KMS-11 (cell line): ENCODE measurements at regions not wholly inside any gene's neighbourhood (a gene's known extent, or its start where the extent isn't known, plus 50 kb on each side); places are given as distances from the start of the nearest gene placed in this dataset.

ENCODE experiments used
- H2AFZ ChIP-seq: fragments of 200-600 bp; sonication (generic); 2 replicates; pipeline ENCODE4 v1.6.1; 2016; ENCODE audit warnings: antibody characterized with exemption, mixed run types, low read depth
- H3K27ac ChIP-seq: fragments of 200-600 bp; sonication (generic); 2 replicates; pipeline ENCODE4 v1.6.1; 2016; ENCODE audit warnings: mild to moderate bottlenecking, mixed run types
- H3K27me3 ChIP-seq: fragments of 200-600 bp; sonication (generic); 2 replicates; pipeline ENCODE4 v1.6.1; 2017; ENCODE audit warnings: mild to moderate bottlenecking, low read depth, mixed run types, moderate library complexity; ENCODE audit not compliant: insufficient read depth
- H3K36me3 ChIP-seq: fragments of 200-600 bp; sonication (generic); 2 replicates; pipeline ENCODE4 v1.6.1; 2017; ENCODE audit warnings: mild to moderate bottlenecking, mixed run types; ENCODE audit not compliant: insufficient read depth
- H3K4me1 ChIP-seq: fragments of 200-600 bp; sonication (generic); 2 replicates; pipeline ENCODE4 v1.6.1; 2016; ENCODE audit warnings: mild to moderate bottlenecking, low read depth, mixed run types; ENCODE audit not compliant: poor library complexity, severe bottlenecking
- H3K4me2 ChIP-seq: fragments of 200-600 bp; sonication (generic); 2 replicates; pipeline ENCODE4 v1.7.0; 2016; ENCODE audit warnings: mild to moderate bottlenecking, mixed run types
- H3K4me3 ChIP-seq: fragments of 200-600 bp; sonication (generic); IDR thresholded peaks from 2 replicates; pipeline ENCODE4 v1.6.1; 2017; ENCODE audit warnings: low read depth, low read length, mixed read lengths; ENCODE audit not compliant: insufficient read depth
- H3K79me2 ChIP-seq: fragments of 200-600 bp; sonication (generic); 2 replicates; pipeline ENCODE4 v1.6.1; 2016; ENCODE audit warnings: low read depth, mixed run types; ENCODE audit not compliant: insufficient read depth
- H3K9ac ChIP-seq: fragments of 200-600 bp; sonication (generic); 2 replicates; pipeline ENCODE4 v1.6.1; 2016; ENCODE audit warnings: mild to moderate bottlenecking, mixed run types
- H4K20me1 ChIP-seq: fragments of 200-600 bp; sonication (generic); 2 replicates; pipeline ENCODE4 v1.6.1; 2016; ENCODE audit warnings: mild to moderate bottlenecking, mixed run types; ENCODE audit not compliant: insufficient read depth
- CTCF ChIP-seq: fragments of 200-600 bp; sonication (generic); conservative IDR thresholded peaks from 2 replicates; pipeline ENCODE4 v1.6.1; 2017; ENCODE audit warnings: low read depth, mild to moderate bottlenecking, antibody characterized with exemption, low read length, moderate library complexity, mixed read lengths

GRCh38 chr15:96222981-96223380 is 107.5 kb upstream of the NR2F2 start:
- H4K20me1 ChIP-seq, result no peaks in the 10 kb centered on the region
- no peaks in the 10 kb centered on the region for H3K36me3 ChIP-seq
- no peak overlapping the region for H2AFZ ChIP-seq
- H3K4me3 ChIP-seq, result no peak overlapping the region
- TF ChIP-seq CTCF, result no peak
- no peak overlapping the region for H3K9ac ChIP-seq
- no peak overlapping the region for H3K4me2 ChIP-seq
- H3K27me3 ChIP-seq, result no peaks in the 10 kb centered on the region
- H3K27ac ChIP-seq, result no peak overlapping the region
- no peaks in the 10 kb centered on the region for H3K79me2 ChIP-seq
- no peaks in the 10 kb centered on the region for H3K4me1 ChIP-seq

- Histone ChIP-seq H3K4me2 (no peak overlapping the region), H3K36me3 (no peaks in the 10 kb centered on the region), H3K79me2 (no peaks in the 10 kb centered on the region), H2AFZ (no peak overlapping the region), H3K9ac (no peak overlapping the region), H3K4me3 (no peak overlapping the region), H3K27me3 (no peaks in the 10 kb centered on the region), H3K27ac (no peak overlapping the region), H3K4me1 (no peaks in the 10 kb centered on the region), H4K20me1 (no peaks in the 10 kb centered on the region)
- no peak for TF ChIP-seq CTCF
Measured at GRCh38 chr15:96223939-96224338, 106.6 kb upstream of the NR2F2 start.

- Histone ChIP-seq H4K20me1 (no peaks in the 10 kb centered on the region), H3K4me1 (no peaks in the 10 kb centered on the region), H2AFZ (no peak overlapping the region), H3K36me3 (no peaks in the 10 kb centered on the region), H3K27me3 (no peaks in the 10 kb centered on the region), H3K27ac (no peak overlapping the region), H3K4me3 (no peak overlapping the region), H3K4me2 (no peak overlapping the region), H3K79me2 (no peaks in the 10 kb centered on the region), H3K9ac (no peak overlapping the region)
- no peak for TF ChIP-seq CTCF
Measured at GRCh38 chr15:96225642-96226259, 104.7 kb upstream of the NR2F2 start.

- Histone ChIP-seq H3K4me3 (no peak overlapping the region), H4K20me1 (no peaks in the 10 kb centered on the region), H3K27me3 (no peaks in the 10 kb centered on the region), H3K4me2 (no peak overlapping the region), H3K9ac (no peak overlapping the region), H2AFZ (no peak overlapping the region), H3K4me1 (no peaks in the 10 kb centered on the region), H3K79me2 (no peaks in the 10 kb centered on the region), H3K36me3 (no peaks in the 10 kb centered on the region), H3K27ac (no peak overlapping the region)
- TF ChIP-seq CTCF, result no peak
Measured at GRCh38 chr15:96230526-96231181, 99.8 kb upstream of the NR2F2 start.
